ENCODE measurements at regions not wholly inside any gene's neighbourhood (a gene's known extent, or its start where the extent isn't known, plus 50 kb on each side); places are given as distances from the start of the nearest gene placed in this dataset.

DNA sequence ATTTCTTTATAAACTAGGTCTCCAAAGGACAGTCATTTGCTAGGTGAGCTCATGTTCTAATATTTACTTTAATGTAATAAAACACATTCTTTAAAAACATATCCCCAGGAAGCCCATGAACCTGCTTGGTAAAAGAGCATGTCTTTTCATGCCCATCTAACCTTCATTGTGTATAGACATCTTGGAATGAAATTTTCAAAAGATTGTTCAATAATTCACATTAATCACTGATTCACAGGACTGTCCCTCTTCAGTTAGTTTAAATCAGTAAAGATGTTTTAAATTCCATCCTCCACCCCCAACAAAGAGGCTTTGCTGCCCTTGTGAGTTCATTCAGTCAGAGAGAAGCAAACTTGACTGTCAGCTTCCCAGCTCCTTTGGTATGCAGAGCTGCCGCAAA is 633.4 kb upstream of the CELF4 start:
- H3K36me3 ChIP-seq (ENCODE audit: control insufficient read depth, insufficient read depth, low read length) = no peaks in the 10 kb centered on the region
- Mint-ChIP-seq H3K4me3 (no peak overlapping the region), H3K27me3 (ENCODE audit: low read depth in 2 of 2) (no peaks in the 10 kb centered on the region), H3K36me3 (no peaks in the 10 kb centered on the region), H3K4me1 (no peaks in the 10 kb centered on the region), H3K9me3 (peaks cover 11 to 12% of the 10 kb centered on the region in 2 donors), H3K27ac (no peak overlapping the region)
- H3K27me3 ChIP-seq (ENCODE audit: control insufficient read depth, insufficient read depth, low read length) = no peaks in the 10 kb centered on the region
- H3K9me3 ChIP-seq (ENCODE audit: control insufficient read depth, insufficient read depth, low read length) = no peaks in the 10 kb centered on the region
- no peak for DNase-seq
- H3K4me1 ChIP-seq (ENCODE audit: control insufficient read depth, insufficient read depth, low read length) = no peaks in the 10 kb centered on the region
- no peak overlapping the region for H3K4me3 ChIP-seq (ENCODE audit: low read length)
- TF ChIP-seq, protein P1, sequence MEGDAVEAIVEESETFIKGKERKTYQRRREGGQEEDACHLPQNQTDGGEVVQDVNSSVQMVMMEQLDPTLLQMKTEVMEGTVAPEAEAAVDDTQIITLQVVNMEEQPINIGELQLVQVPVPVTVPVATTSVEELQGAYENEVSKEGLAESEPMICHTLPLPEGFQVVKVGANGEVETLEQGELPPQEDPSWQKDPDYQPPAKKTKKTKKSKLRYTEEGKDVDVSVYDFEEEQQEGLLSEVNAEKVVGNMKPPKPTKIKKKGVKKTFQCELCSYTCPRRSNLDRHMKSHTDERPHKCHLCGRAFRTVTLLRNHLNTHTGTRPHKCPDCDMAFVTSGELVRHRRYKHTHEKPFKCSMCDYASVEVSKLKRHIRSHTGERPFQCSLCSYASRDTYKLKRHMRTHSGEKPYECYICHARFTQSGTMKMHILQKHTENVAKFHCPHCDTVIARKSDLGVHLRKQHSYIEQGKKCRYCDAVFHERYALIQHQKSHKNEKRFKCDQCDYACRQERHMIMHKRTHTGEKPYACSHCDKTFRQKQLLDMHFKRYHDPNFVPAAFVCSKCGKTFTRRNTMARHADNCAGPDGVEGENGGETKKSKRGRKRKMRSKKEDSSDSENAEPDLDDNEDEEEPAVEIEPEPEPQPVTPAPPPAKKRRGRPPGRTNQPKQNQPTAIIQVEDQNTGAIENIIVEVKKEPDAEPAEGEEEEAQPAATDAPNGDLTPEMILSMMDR (IDR thresholded peaks at IDR 0.05) = no peak
- no peak for ATAC-seq
- intact Hi-C loops (cut with micrococcal nuclease) = no loop called here
- no peak overlapping the region for H3K27ac ChIP-seq (ENCODE audit: low read length)
- 100% methylated on average over 1 of the region's 1 CpG for WGBS (ENCODE audit: insufficient coverage)

DNA sequence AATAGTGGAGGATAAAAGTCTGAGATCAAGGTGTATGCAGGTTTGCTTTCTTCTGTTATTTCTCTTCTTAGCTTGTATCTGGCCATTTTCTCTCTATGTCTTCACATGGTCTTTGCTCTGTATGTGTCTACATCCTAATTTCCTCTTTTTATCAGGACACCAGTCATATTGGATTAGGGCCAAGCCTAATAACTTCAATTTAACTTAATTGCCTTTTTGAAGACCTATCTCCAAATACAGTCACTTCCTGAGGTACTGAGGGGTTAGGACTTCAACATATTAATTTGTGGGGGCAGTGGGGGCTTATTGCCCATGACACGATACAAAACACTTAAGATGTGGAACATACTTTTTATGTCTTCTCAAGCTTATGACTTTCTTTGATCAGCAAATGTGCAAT is 632.9 kb upstream of the CELF4 start:
- Histone ChIP-seq H3K36me3 (ENCODE audit: control insufficient read depth, insufficient read depth, low read length) (no peaks in the 10 kb centered on the region), H3K4me3 (ENCODE audit: low read length) (no peak overlapping the region), H3K27ac (ENCODE audit: low read length) (no peak overlapping the region), H3K27me3 (ENCODE audit: control insufficient read depth, insufficient read depth, low read length) (no peaks in the 10 kb centered on the region), H3K4me1 (ENCODE audit: control insufficient read depth, insufficient read depth, low read length) (no peaks in the 10 kb centered on the region), H3K9me3 (ENCODE audit: control insufficient read depth, insufficient read depth, low read length) (no peaks in the 10 kb centered on the region)
- TF ChIP-seq, protein P1 (IDR thresholded peaks at IDR 0.05) = no peak
- intact Hi-C loops (cut with micrococcal nuclease) = no loop called here
- no peak overlapping the region for H3K4me3 Mint-ChIP-seq
- DNase-seq (no peak), ATAC-seq (no peak)
- no peaks in the 10 kb centered on the region for H3K27me3 Mint-ChIP-seq (ENCODE audit: low read depth in 2 of 2)
- H3K9me3 Mint-ChIP-seq = peaks cover 11 to 14% of the 10 kb centered on the region in 2 donors
- no peak overlapping the region for H3K27ac Mint-ChIP-seq
- H3K4me1 Mint-ChIP-seq = no peaks in the 10 kb centered on the region
- 56% methylated on average over 1 of the region's 1 CpG for whole genome bisulfite sequencing (ENCODE audit: insufficient coverage)
- no peaks in the 10 kb centered on the region for H3K36me3 Mint-ChIP-seq

DNA sequence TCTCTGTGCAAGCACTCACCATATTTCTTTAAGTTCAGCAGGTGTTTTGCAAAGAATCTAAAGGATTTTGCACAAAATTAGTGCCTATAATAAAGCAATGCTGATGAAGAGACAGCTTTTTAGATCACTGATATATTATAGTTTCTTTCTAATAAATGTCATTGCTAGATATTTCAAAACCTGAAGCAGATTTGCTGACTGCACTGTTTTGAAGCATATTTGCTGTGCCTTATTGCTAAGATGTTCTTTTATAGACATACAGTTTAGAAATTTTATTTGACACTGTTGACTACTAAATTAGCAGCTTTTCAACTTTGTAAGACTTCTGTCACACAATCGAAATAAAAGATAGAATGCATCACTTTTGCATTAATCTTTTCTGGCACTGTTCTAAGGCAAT is 620.9 kb upstream of the CELF4 start:
- DNase-seq (no peak), ATAC-seq (no peak)
- TF ChIP-seq, protein P1 (IDR thresholded peaks at IDR 0.05) = no peak
- Mint-ChIP-seq H3K36me3 (peaks cover 10% of the 10 kb centered on the region), H3K27ac (no peak overlapping the region), H3K4me1 (no peaks in the 10 kb centered on the region), H3K27me3 (ENCODE audit: low read depth in 2 of 2) (no peaks in the 10 kb centered on the region), H3K4me3 (no peak overlapping the region), H3K9me3 (peaks cover 6 to 15% of the 10 kb centered on the region in 2 donors)
- Histone ChIP-seq H3K4me3 (ENCODE audit: low read length) (no peak overlapping the region), H3K27ac (ENCODE audit: low read length) (no peak overlapping the region), H3K9me3 (ENCODE audit: control insufficient read depth, insufficient read depth, low read length) (no peaks in the 10 kb centered on the region), H3K27me3 (ENCODE audit: control insufficient read depth, insufficient read depth, low read length) (no peaks in the 10 kb centered on the region), H3K36me3 (ENCODE audit: control insufficient read depth, insufficient read depth, low read length) (no peaks in the 10 kb centered on the region), H3K4me1 (ENCODE audit: control insufficient read depth, insufficient read depth, low read length) (no peaks in the 10 kb centered on the region)
- WGBS (ENCODE audit: insufficient coverage) = no CpG with 5 or more reads among the region's 1 CpG
- intact Hi-C loops (cut with micrococcal nuclease) = no loop called here

DNA sequence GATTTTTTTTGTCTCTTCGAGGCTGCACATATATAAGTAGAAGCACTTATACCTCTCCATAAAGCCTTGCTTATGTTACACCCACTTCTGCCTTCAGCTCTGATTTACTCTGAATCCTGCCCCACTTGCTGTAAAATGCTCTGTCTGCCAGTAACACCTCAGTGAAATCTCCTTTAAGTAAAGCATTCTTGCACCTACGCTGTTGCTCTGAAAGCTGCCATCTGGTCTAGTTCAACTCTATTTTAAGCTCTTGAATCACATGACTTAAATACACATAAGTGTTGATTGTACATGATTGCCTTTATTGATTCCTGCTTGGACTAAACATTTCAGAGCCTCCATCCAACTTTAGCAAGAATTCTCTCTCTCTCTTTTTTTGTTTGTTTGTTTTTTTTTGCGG is 609.0 kb upstream of the CELF4 start:
- Mint-ChIP-seq H3K4me3 (no peak overlapping the region), H3K4me1 (no peaks in the 10 kb centered on the region), H3K9me3 (peaks cover 16 to 29% of the 10 kb centered on the region in 2 donors), H3K36me3 (no peaks in the 10 kb centered on the region), H3K27ac (no peak overlapping the region), H3K27me3 (ENCODE audit: low read depth in 2 of 2) (no peaks in the 10 kb centered on the region)
- H3K4me1 ChIP-seq (ENCODE audit: control insufficient read depth, insufficient read depth, low read length) = no peaks in the 10 kb centered on the region
- TF ChIP-seq, protein P1 (IDR thresholded peaks at IDR 0.05) = no peak
- no peaks in the 10 kb centered on the region for H3K9me3 ChIP-seq (ENCODE audit: control insufficient read depth, insufficient read depth, low read length)
- intact Hi-C loops (cut with micrococcal nuclease) = no loop called here
- H3K4me3 ChIP-seq (ENCODE audit: low read length) = no peak overlapping the region
- ATAC-seq = no peak
- WGBS (ENCODE audit: insufficient coverage) = 63% methylated on average over 2 of the region's 3 CpGs
- no peak overlapping the region for H3K27ac ChIP-seq (ENCODE audit: low read length)
- DNase-seq = no peak
- no peaks in the 10 kb centered on the region for H3K27me3 ChIP-seq (ENCODE audit: control insufficient read depth, insufficient read depth, low read length)
- no peaks in the 10 kb centered on the region for H3K36me3 ChIP-seq (ENCODE audit: control insufficient read depth, insufficient read depth, low read length)
